ENCODE measurements at regions not wholly inside any gene's neighbourhood (a gene's known extent, or its start where the extent isn't known, plus 50 kb on each side); places are given as distances from the start of the nearest gene placed in this dataset.

- TF ChIP-seq CHD7 (IDR thresholded peaks at IDR 0.05; ENCODE audit: insufficient replicate concordance, low read length) = no peak
- TF ChIP-seq CTBP2 (IDR thresholded peaks at IDR 0.05; ENCODE audit: borderline replicate concordance, insufficient read depth, insufficient read length, low read length) = no peak
- TF ChIP-seq SP1 (IDR thresholded peaks at IDR 0.05; ENCODE audit: low read depth, low read length) = no peak
- no peak for TF ChIP-seq CREB1 (IDR thresholded peaks at IDR 0.05)
- no peak for TF ChIP-seq CTCF (IDR thresholded peaks at IDR 0.05; ENCODE audit: control extremely low read depth in 1 of 3, insufficient read depth in 1 of 3, low read depth in 1 of 3, low read length in 3 of 3)
- TF ChIP-seq SIX5 (IDR thresholded peaks at IDR 0.05; ENCODE audit: low read depth, low read length) = no peak
- no peak for TF ChIP-seq MAX (IDR thresholded peaks at IDR 0.05)
- no peak for TF ChIP-seq SIN3A (conservative IDR thresholded peaks at IDR 0.05 in 1 of 2, IDR thresholded peaks at IDR 0.05 in 1 of 2; ENCODE audit: low read depth in 1 of 2, low read length in 2 of 2)
Measured at GRCh38 chr5:2917524-2917923, 166.0 kb upstream of the IRX2 start (continued).
